ENCODE measurements at regions not wholly inside any gene's neighbourhood (a gene's known extent, or its start where the extent isn't known, plus 50 kb on each side); places are given as distances from the start of the nearest gene placed in this dataset.

DNA sequence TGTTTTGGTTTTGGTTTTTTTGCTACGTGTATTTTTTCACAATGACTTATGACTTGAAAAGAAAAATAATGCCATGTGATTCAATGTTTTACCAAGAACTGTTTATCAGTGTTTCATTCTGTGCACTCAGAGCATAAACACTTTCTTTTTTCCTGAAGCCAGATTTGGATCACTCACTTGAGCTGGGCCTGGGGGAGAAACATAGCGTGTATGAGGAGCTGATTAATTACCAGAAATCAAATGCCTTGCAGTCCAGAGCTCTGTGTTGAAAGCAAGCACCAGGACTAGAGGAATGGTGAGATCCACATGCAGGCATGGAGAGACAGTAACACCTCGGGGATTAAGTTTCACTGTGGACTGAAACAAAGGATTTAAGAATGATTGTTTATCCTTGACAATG is 642.1 kb upstream of the ADGRL2 start (continued):
- TF ChIP-seq, protein P1, sequence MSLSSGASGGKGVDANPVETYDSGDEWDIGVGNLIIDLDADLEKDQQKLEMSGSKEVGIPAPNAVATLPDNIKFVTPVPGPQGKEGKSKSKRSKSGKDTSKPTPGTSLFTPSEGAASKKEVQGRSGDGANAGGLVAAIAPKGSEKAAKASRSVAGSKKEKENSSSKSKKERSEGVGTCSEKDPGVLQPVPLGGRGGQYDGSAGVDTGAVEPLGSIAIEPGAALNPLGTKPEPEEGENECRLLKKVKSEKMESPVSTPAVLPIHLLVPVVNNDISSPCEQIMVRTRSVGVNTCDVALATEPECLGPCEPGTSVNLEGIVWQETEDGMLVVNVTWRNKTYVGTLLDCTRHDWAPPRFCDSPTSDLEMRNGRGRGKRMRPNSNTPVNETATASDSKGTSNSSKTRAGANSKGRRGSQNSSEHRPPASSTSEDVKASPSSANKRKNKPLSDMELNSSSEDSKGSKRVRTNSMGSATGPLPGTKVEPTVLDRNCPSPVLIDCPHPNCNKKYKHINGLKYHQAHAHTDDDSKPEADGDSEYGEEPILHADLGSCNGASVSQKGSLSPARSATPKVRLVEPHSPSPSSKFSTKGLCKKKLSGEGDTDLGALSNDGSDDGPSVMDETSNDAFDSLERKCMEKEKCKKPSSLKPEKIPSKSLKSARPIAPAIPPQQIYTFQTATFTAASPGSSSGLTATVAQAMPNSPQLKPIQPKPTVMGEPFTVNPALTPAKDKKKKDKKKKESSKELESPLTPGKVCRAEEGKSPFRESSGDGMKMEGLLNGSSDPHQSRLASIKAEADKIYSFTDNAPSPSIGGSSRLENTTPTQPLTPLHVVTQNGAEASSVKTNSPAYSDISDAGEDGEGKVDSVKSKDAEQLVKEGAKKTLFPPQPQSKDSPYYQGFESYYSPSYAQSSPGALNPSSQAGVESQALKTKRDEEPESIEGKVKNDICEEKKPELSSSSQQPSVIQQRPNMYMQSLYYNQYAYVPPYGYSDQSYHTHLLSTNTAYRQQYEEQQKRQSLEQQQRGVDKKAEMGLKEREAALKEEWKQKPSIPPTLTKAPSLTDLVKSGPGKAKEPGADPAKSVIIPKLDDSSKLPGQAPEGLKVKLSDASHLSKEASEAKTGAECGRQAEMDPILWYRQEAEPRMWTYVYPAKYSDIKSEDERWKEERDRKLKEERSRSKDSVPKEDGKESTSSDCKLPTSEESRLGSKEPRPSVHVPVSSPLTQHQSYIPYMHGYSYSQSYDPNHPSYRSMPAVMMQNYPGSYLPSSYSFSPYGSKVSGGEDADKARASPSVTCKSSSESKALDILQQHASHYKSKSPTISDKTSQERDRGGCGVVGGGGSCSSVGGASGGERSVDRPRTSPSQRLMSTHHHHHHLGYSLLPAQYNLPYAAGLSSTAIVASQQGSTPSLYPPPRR (CRISPR knock-in tag; IDR thresholded peaks at IDR 0.05; ENCODE audit: borderline replicate concordance) = no peak
- TF ChIP-seq KLF11 (CRISPR knock-in tag; IDR thresholded peaks at IDR 0.05) = no peak
- no peak for TF ChIP-seq RBM22 (optimal IDR thresholded peaks at IDR 0.05; ENCODE audit: low read length)
- no peak for TF ChIP-seq ZNF616 (CRISPR knock-in tag; IDR thresholded peaks at IDR 0.05; ENCODE audit: low read depth)
- TF ChIP-seq, protein P2, sequence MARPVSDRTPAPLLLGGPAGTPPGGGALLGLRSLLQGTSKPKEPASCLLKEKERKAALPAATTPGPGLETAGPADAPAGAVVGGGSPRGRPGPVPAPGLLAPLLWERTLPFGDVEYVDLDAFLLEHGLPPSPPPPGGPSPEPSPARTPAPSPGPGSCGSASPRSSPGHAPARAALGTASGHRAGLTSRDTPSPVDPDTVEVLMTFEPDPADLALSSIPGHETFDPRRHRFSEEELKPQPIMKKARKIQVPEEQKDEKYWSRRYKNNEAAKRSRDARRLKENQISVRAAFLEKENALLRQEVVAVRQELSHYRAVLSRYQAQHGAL (CRISPR knock-in tag; IDR thresholded peaks at IDR 0.05; ENCODE audit: not compliant biosample characterization) = no peak
- TF ChIP-seq NFATC3 (CRISPR knock-in tag; IDR thresholded peaks at IDR 0.05) = no peak
- TF ChIP-seq MYPOP (CRISPR knock-in tag; IDR thresholded peaks at IDR 0.05) = no peak
- TF ChIP-seq MEIS2 (CRISPR knock-in tag; IDR thresholded peaks at IDR 0.05) = no peak
- no peak for TF ChIP-seq MAFK (conservative IDR thresholded peaks at IDR 0.05 in 1 of 2, IDR thresholded peaks at IDR 0.05 in 1 of 2; ENCODE audit: low read length in 2 of 2)

All from HepG2 (cell line).